ENCODE measurements at regions not wholly inside any gene's neighbourhood (a gene's known extent, or its start where the extent isn't known, plus 50 kb on each side); places are given as distances from the start of the nearest gene placed in this dataset.

DNA sequence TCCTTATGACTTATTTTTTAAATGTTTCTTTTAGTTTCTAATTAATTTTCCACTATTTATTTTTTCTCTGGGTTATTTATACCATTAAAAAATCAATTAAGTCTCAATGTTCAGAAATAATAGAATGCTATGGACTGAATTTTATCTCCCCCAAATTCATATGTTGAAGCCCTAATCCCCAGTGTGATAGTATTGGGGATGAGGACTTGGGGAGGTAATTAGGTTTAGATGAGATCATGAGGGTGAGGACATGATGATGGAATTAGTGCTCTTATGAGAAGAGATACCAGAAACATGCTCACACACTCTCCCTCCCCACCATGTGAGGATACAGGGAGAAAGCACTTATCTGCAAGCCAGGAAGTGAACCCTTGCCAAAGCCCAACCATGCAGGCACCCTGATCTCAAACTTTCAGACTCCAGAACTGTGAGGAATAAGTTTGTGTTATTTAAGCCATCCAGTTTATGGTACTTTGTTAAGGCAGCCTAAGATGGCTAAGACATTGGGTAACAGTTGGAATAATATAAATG lies 202.6 kb downstream of the MDFIC start:
- Histone ChIP-seq H3K27ac (ENCODE audit: insufficient read depth, low read depth, low read length, poor library complexity, severe bottlenecking) (no peak overlapping the region), H3K9me3 (ENCODE audit: control insufficient read depth, low read length) (no peaks in the 10 kb centered on the region), H3K4me1 (ENCODE audit: control insufficient read depth, insufficient read depth, low read length) (no peaks in the 10 kb centered on the region), H3K36me3 (ENCODE audit: control insufficient read depth, insufficient read depth, low read length) (no peaks in the 10 kb centered on the region), H3K27me3 (ENCODE audit: control insufficient read depth, insufficient read depth, low read length, poor library complexity, severe bottlenecking) (no peaks in the 10 kb centered on the region), H3K4me3 (ENCODE audit: insufficient read depth, low read depth, low read length) (no peak overlapping the region)

GRCh38 chr7:115123441-115123840 lies 201.5 kb downstream of the MDFIC start:
- 85 to 100% methylated on average over 2 of the region's 2 CpGs for WGBS, 2 experiments

DNA sequence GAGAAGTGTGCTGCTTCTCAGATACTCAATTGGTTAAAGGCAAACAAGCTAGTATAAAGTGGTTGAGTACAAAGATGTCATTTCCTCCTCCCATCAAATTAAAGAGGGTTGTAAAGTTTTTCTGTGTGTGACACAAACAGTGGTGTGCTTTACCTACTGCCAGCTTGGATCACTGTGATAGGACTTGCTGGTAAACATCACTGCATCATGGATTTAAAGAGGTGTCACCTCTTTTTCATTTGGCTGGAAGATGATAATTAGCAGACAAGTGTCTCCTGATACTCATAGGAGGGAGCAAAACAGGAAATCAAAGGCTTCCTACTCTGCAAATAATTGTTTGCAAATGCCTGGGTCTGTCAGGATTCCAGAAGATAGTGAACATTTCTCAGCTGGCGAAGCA lies 200.5 kb downstream of the MDFIC start:
- H3K27me3 ChIP-seq (ENCODE audit: control insufficient read depth, insufficient read depth, low read length, poor library complexity, severe bottlenecking): no peaks in the 10 kb centered on the region
- H3K36me3 ChIP-seq (ENCODE audit: control insufficient read depth, insufficient read depth, low read length): no peaks in the 10 kb centered on the region
- WGBS, 2 experiments: 91 to 100% methylated on average over 1 of the region's 1 CpG
- no peaks in the 10 kb centered on the region for H3K9me3 ChIP-seq (ENCODE audit: control insufficient read depth, low read length)
- no peak overlapping the region for H3K27ac ChIP-seq (ENCODE audit: insufficient read depth, low read depth, low read length, poor library complexity, severe bottlenecking)
- H3K4me1 ChIP-seq (ENCODE audit: control insufficient read depth, insufficient read depth, low read length): no peaks in the 10 kb centered on the region
- no peak overlapping the region for H3K4me3 ChIP-seq (ENCODE audit: insufficient read depth, low read depth, low read length)

More at GRCh38 chr7:115123441-115123840, 201.5 kb downstream of the MDFIC start:
- H3K27ac ChIP-seq (ENCODE audit: insufficient read depth, low read depth, low read length, poor library complexity, severe bottlenecking): no peak overlapping the region
- H3K36me3 ChIP-seq (ENCODE audit: control insufficient read depth, insufficient read depth, low read length): no peaks in the 10 kb centered on the region
- H3K4me3 ChIP-seq (ENCODE audit: insufficient read depth, low read depth, low read length): no peak overlapping the region
- no peaks in the 10 kb centered on the region for H3K27me3 ChIP-seq (ENCODE audit: control insufficient read depth, insufficient read depth, low read length, poor library complexity, severe bottlenecking)
- no peaks in the 10 kb centered on the region for H3K9me3 ChIP-seq (ENCODE audit: control insufficient read depth, low read length)
- no peaks in the 10 kb centered on the region for H3K4me1 ChIP-seq (ENCODE audit: control insufficient read depth, insufficient read depth, low read length)

GRCh38 chr7:115117748-115118147 lies 195.9 kb downstream of the MDFIC start:
- Histone ChIP-seq H3K27ac (ENCODE audit: insufficient read depth, low read depth, low read length, poor library complexity, severe bottlenecking) (no peak overlapping the region), H3K4me3 (ENCODE audit: insufficient read depth, low read depth, low read length) (no peak overlapping the region)
- 70 to 71% methylated on average over 2 of the region's 2 CpGs for WGBS, 2 experiments

DNA sequence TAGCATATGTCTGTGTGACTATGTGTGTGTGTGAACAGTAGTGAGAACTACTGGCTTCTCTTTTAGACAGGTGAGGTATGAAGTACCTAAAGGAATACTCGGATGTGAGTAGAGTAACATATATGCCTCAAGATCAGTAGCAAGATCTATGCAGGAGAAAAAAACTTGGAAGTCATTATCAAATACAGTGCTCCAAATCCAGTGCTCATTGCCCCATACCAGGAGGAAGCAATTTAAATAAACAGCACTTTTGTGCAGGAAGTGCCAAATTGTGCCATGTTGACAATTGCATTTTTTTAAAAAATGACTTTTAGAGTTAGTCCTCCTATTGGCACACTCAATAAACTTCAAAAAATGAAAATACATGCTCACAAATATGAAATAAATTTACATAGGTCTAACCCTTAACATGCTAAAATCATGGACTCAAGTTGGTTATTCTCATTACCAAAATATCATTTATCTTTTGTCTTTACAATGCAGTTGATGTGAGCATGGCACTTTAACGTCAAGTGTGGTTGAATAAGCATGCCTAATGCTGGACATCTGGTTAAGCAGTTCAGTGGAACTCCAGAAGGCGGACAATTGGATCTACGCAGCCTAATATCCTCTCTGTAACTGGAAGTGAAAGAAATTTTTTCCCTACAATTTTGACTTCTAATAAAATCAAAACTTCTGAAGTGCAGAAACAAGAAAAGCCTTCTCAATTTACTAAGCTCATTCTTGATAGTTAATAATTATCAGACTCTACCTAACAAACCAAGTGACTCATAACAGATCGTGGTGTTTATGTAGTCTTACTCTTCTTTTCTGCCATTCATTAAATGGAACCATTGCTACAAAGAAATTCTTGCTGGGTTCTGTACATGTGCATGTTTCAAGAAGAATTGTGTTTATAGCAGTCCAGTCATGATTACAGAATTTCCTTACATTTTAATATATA lies 195.2 kb downstream of the MDFIC start:
- 93 to 94% methylated on average over 5 of the region's 5 CpGs for WGBS, 2 experiments
- no peak overlapping the region for H3K27ac ChIP-seq (ENCODE audit: insufficient read depth, low read depth, low read length, poor library complexity, severe bottlenecking)
- no peak overlapping the region for H3K4me3 ChIP-seq (ENCODE audit: insufficient read depth, low read depth, low read length)
- no peaks in the 10 kb centered on the region for H3K27me3 ChIP-seq (ENCODE audit: control insufficient read depth, insufficient read depth, low read length, poor library complexity, severe bottlenecking)
- no peaks in the 10 kb centered on the region for H3K36me3 ChIP-seq (ENCODE audit: control insufficient read depth, insufficient read depth, low read length)
- H3K4me1 ChIP-seq (ENCODE audit: control insufficient read depth, insufficient read depth, low read length): no peaks in the 10 kb centered on the region
- H3K9me3 ChIP-seq (ENCODE audit: control insufficient read depth, low read length): no peaks in the 10 kb centered on the region

More at GRCh38 chr7:115117748-115118147, 195.9 kb downstream of the MDFIC start:
- no peaks in the 10 kb centered on the region for H3K4me1 ChIP-seq (ENCODE audit: control insufficient read depth, insufficient read depth, low read length)
- no peaks in the 10 kb centered on the region for H3K9me3 ChIP-seq (ENCODE audit: control insufficient read depth, low read length)
- H3K36me3 ChIP-seq (ENCODE audit: control insufficient read depth, insufficient read depth, low read length): no peaks in the 10 kb centered on the region
- no peaks in the 10 kb centered on the region for H3K27me3 ChIP-seq (ENCODE audit: control insufficient read depth, insufficient read depth, low read length, poor library complexity, severe bottlenecking)

- Histone ChIP-seq H3K27ac (ENCODE audit: insufficient read depth, low read depth, low read length, poor library complexity, severe bottlenecking) (no peak overlapping the region), H3K36me3 (ENCODE audit: control insufficient read depth, insufficient read depth, low read length) (no peaks in the 10 kb centered on the region), H3K4me1 (ENCODE audit: control insufficient read depth, insufficient read depth, low read length) (no peaks in the 10 kb centered on the region), H3K27me3 (ENCODE audit: control insufficient read depth, insufficient read depth, low read length, poor library complexity, severe bottlenecking) (no peaks in the 10 kb centered on the region), H3K4me3 (ENCODE audit: insufficient read depth, low read depth, low read length) (no peak overlapping the region), H3K9me3 (ENCODE audit: control insufficient read depth, low read length) (no peaks in the 10 kb centered on the region)
- 99 to 100% methylated on average over 2 to 3 of the region's 3 CpGs for WGBS, 2 experiments
These were observed 191.9 kb downstream of the MDFIC start for GRCh38 chr7:115113776-115114175.

DNA sequence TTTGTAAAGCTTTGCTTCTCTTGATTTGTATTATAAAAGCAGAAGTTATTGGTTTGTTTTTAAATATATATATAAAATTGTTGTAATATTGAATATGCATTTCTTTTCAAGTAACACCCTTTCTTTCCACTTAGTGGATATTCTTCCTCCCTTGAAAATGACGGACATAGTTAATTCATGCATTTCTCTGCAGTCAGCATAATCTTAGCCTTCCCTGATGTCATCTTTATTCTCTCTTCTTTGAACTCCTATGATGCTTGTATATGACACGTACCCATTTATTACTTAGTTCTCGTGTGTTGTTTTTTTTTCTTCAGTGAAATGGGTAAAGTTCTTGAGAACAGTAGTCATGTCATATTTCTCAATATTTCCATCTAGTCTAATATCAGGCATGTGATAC lies 191.2 kb downstream of the MDFIC start:
- Histone ChIP-seq H3K27ac (ENCODE audit: insufficient read depth, low read depth, low read length, poor library complexity, severe bottlenecking) (no peak overlapping the region), H3K9me3 (ENCODE audit: control insufficient read depth, low read length) (no peaks in the 10 kb centered on the region), H3K27me3 (ENCODE audit: control insufficient read depth, insufficient read depth, low read length, poor library complexity, severe bottlenecking) (no peaks in the 10 kb centered on the region), H3K4me1 (ENCODE audit: control insufficient read depth, insufficient read depth, low read length) (no peaks in the 10 kb centered on the region), H3K4me3 (ENCODE audit: insufficient read depth, low read depth, low read length) (no peak overlapping the region), H3K36me3 (ENCODE audit: control insufficient read depth, insufficient read depth, low read length) (no peaks in the 10 kb centered on the region)
- WGBS, 2 experiments: 90 to 93% methylated on average over 1 to 3 of the region's 3 CpGs

- H3K9me3 ChIP-seq (ENCODE audit: control insufficient read depth, low read length): no peaks in the 10 kb centered on the region
- no peaks in the 10 kb centered on the region for H3K4me1 ChIP-seq (ENCODE audit: control insufficient read depth, insufficient read depth, low read length)
- WGBS, 2 experiments: 80 to 86% methylated on average over 1 of the region's 1 CpG
- H3K27ac ChIP-seq (ENCODE audit: insufficient read depth, low read depth, low read length, poor library complexity, severe bottlenecking): no peak overlapping the region
- no peak overlapping the region for H3K4me3 ChIP-seq (ENCODE audit: insufficient read depth, low read depth, low read length)
- no peaks in the 10 kb centered on the region for H3K27me3 ChIP-seq (ENCODE audit: control insufficient read depth, insufficient read depth, low read length, poor library complexity, severe bottlenecking)
- no peaks in the 10 kb centered on the region for H3K36me3 ChIP-seq (ENCODE audit: control insufficient read depth, insufficient read depth, low read length)
These were observed 188.6 kb downstream of the MDFIC start for GRCh38 chr7:115110523-115110922.

DNA sequence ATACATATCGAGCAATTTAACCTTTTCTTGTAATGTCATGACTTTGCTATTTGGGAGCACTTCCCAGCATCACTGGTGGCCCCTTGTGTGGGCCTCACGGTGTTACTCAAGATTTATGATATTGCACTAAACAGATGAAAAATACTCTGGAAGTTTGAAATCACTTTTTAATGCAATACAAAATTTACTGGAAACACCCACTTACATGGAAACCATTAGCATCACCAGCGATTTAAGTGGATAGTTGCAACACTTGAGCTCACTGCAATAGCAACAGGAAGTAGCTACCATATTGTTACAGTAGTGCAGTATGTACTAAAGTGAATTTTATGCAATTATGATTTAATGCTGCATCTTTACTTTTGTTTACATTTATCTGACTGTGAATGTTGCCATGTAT lies 184.4 kb downstream of the MDFIC start:
- no peaks in the 10 kb centered on the region for H3K36me3 ChIP-seq (ENCODE audit: control insufficient read depth, insufficient read depth, low read length)
- 95 to 100% methylated on average over 3 of the region's 3 CpGs for WGBS, 2 experiments
- H3K27me3 ChIP-seq (ENCODE audit: control insufficient read depth, insufficient read depth, low read length, poor library complexity, severe bottlenecking): no peaks in the 10 kb centered on the region
- H3K4me3 ChIP-seq (ENCODE audit: insufficient read depth, low read depth, low read length): no peak overlapping the region
- no peaks in the 10 kb centered on the region for H3K4me1 ChIP-seq (ENCODE audit: control insufficient read depth, insufficient read depth, low read length)
- H3K27ac ChIP-seq (ENCODE audit: insufficient read depth, low read depth, low read length, poor library complexity, severe bottlenecking): no peak overlapping the region
- H3K9me3 ChIP-seq (ENCODE audit: control insufficient read depth, low read length): no peaks in the 10 kb centered on the region

- Histone ChIP-seq H3K4me3 (ENCODE audit: insufficient read depth, low read depth, low read length) (no peak overlapping the region), H3K27ac (ENCODE audit: insufficient read depth, low read depth, low read length, poor library complexity, severe bottlenecking) (no peak overlapping the region), H3K36me3 (ENCODE audit: control insufficient read depth, insufficient read depth, low read length) (no peaks in the 10 kb centered on the region), H3K9me3 (ENCODE audit: control insufficient read depth, low read length) (no peaks in the 10 kb centered on the region), H3K4me1 (ENCODE audit: control insufficient read depth, insufficient read depth, low read length) (no peaks in the 10 kb centered on the region), H3K27me3 (ENCODE audit: control insufficient read depth, insufficient read depth, low read length, poor library complexity, severe bottlenecking) (no peaks in the 10 kb centered on the region)
- WGBS, 2 experiments: 94 to 100% methylated on average over 2 of the region's 2 CpGs
These were observed 180.8 kb downstream of the MDFIC start for GRCh38 chr7:115102738-115103137.

Measured in ectodermal cell (in vitro differentiated cells).